GM19035 (cell line): ENCODE measurements at regions not wholly inside any gene's neighbourhood (a gene's known extent, or its start where the extent isn't known, plus 50 kb on each side); places are given as distances from the start of the nearest gene placed in this dataset.
"Not testable (repeated sequence)": the region's sequence is repeated elsewhere in the genome, so short reads cannot be mapped to it uniquely, and the experiment has no call there.

ENCODE experiments used
- ATAC-seq: cut with Tn5 transposase; IDR thresholded peaks from one replicate; pipeline ENCODE4 v1.9.1; 2021; ENCODE audit not compliant: unreplicated experiment

DNA sequence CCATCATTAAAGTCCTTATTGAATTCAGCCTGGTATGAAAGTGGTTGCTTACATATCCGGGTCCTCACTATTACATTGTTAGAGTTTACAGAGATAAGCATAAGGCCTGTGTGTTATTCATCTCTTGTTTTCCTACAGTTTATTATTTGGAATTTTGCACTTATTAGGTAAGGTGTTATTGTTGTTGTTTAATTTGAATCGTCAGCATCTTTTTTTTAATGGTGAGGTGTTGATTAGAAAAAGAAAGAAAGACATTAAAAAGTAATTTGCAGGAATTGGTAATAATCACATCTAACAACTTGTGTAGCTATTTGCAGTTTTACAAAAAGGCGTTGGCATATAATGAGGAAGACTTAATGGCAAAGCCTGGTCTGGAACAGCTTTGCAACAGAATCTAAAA is 158.6 kb downstream of the SAMD5 start:
- ATAC-seq, result no peak

DNA sequence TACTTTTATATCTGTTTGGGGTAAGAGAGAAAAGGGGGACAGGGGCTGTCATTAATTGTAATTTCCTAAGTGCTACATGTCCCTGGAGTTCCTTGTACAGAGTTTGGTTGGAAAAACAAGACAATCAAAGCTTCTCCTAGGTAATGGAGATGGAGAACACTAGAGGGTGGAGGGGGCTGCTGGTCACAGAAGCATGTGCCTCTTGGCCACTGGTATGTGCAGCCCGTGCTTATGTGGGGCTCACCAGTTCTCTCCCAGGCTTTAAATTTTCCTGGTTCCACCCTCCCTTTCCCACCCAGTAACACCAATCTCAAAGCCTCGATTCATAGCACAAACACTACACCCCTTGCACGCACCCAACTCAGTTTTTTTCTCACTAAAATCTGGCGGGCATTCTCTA is 165.6 kb downstream of the SAMD5 start:
- ATAC-seq, result no peak

DNA sequence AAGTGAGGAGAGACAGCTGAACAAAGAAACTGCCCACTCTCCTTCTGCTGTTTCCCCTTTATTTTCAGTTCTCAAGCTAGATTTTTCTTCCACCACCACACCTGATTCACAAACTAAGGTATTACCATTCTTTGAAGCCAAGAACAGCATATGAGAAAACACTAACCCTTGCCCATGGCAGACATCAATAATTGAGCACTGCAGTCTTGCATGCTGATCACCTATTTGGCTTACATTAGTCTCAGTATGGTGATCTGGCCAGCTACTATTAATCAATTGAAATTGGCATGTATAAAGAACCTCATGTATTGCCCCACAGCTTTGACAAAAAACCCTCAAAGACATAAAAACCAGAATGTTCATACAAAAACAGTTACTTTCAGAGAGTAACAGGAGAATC is 166.3 kb downstream of the SAMD5 start:
- no peak for ATAC-seq

DNA sequence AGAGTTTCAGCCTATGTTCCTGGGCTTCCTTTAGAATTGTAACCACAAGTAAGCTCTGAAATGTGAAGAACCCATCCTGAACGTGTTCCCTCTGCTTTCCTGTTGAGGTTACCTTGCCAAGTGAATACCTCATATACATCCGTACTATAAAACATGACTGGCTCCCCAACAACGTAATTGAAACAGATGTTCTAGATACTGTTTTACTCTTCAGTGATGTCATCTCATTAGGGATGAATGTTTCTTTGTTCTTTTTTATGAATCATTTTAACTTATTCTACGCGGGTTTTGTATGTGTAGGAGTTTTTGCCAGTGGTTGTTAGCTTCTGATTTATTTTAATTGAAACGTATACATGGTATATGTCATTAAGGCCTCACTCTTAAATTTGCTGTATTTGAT is 166.8 kb downstream of the SAMD5 start:
- no peak for ATAC-seq

DNA sequence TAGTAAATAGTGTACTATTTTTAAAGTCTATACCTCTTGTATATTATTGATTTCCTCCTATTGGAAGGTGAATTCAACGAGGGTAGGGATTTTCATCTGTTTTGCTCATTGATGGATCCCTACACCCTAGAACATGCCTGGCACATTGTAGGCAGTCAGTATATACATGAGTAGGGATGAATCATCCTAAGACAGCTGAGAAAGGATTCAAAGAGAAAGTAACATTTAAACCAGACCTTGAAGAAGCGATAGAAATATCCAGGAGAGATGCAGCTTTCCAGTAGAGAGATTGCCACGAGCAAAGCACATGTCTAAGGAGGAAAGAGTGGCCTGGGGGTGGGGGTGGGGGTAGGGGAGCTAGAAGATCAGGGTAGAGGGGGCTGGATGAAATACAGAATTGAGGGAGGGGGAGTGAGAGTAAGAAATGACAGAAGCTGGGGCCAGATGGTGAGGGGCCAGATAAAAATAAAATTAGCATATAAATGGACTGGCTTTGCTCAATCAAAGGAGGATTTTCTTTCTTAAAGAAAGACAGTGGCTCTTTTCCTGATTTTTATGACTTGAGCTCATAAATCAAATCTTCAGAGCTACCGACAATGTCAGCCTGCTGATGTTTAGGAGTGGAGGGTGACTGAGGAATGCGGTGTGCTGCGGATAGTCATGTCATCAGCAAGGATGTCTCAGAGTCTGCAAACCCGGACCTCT is 168.2 kb downstream of the SAMD5 start:
- no peak for ATAC-seq

DNA sequence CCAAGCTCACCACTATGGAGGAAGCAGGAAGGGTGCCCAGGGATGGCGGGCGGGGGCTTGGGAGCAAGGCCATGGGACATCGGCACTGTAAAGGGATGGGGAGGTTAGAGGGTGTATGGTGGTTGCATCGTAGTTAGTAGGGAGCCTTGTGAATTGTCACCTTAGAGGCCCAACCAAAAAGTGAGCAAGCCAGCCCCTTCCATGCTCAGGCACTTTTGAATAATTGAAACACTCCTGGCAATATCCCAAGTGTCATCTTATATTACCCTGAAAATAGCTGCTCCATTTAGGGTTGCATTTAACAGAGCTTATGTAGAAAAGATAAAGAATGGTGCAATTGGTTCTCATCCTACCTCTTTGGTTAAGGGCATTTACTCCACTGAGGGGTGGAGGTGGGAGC is 169.2 kb downstream of the SAMD5 start:
- ATAC-seq, result no peak

DNA sequence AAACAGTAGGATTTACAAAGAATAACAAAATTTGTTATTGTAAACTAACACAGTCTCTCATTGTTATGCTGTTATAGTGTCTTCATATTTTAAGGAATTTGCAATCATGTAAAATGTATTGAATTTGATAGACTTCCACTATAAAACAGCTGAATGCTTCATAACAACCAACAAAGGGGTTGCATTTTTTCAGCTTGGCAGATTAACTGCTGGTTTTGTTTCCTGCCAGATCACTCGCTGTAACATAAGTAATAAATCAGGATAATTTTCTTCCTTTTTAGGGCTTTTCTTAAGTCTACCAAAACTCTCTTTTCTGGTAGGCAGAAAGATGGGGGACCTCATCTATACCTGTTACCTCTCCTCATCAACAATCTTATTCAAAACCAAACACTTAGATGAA is 169.8 kb downstream of the SAMD5 start:
- ATAC-seq, result no peak

DNA sequence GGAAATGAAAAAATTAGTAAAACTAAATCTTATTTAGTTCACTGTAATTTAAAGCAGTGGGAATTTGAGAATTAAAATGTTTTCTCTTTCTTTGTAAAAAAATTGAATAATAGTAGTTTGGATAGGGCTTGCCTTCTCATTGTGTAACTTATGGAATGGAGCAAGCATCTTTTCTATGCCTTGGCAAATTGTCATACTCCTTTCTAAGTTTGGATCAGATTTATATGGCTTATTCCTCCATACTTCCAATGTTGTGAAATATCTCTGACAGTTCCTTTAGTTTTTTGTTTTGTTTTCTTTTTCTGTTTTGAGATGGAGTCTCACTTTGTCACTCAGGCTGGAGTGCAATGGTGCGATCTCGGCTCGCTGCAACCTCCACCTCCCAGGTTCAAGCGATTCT is 176.4 kb downstream of the SAMD5 start:
- no peak for ATAC-seq

DNA sequence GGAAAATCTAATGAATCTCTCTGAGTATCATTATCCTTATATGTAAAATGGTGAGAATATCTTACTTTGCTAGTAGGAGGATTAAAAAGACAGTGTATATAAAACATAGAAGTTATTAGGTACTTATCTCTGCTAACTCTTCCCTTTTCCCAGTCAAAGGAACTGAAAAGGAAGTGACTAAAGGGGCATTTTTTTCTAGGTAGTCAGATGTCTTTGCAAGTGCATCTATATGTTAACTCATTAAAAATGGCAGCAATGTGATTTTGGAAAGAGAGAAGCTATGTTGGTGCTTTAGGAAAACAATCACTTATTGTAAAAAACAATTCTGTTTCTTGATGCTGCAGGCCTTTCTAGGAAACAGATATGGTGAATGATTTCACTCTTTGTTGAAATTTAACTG is 180.9 kb downstream of the SAMD5 start:
- no peak for ATAC-seq

DNA sequence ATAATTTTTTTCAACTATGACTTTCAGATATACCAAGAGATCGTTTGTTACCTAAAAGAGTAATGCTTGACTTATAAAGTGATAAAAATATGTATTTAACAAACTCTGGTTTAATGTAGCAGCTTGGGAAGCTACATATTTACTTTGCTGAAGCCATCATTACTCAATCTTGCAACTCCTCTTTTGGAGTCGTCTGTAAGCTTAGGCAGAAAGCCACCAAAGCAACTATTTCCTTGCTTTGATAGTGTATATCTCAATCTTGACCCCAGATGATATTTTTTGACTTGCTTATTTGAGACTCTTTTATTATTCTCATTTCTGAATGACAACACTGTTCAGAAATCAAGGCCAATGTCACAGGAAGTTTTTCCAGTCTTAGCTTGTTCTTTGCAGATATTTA is 183.0 kb downstream of the SAMD5 start:
- no peak for ATAC-seq

DNA sequence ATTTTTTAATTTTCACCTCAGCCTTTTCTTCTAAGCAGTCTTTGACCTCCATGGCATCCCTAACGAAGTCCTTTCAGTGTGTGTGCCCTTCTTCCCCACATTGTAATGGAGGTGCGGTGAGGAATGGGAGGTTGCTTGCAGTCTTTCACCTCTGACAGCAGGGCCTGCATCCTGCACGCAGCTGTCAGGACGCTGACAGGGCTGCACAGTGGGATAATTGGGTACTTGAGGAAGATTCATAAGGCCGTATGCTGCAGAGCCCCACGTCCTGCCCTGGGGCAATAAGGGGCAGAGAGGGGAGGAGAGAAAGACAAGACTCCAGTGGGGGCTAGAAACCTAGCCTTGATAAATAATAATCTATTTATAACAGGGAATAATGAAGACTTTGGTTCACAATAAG is 184.7 kb downstream of the SAMD5 start:
- ATAC-seq, result no peak

DNA sequence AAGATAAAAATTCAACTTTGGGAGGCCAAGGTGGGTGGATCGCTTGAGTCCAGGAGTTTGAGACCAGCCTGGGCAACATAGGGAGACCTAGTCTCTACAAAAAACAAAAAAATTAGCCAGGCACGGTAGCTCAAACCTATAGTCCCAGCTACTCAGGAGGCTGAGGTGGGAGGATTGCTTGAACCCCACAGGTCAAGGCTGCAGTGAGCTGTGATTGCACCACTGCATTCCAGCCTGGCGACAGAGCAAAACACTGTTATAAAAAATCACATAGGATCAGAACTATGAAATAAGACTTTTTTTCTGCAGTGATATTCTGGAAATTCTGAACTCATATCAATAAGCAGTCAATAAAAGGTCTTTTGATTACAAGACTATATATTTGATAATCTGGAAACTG is 186.1 kb downstream of the SAMD5 start:
- ATAC-seq, result not testable (repeated sequence)

DNA sequence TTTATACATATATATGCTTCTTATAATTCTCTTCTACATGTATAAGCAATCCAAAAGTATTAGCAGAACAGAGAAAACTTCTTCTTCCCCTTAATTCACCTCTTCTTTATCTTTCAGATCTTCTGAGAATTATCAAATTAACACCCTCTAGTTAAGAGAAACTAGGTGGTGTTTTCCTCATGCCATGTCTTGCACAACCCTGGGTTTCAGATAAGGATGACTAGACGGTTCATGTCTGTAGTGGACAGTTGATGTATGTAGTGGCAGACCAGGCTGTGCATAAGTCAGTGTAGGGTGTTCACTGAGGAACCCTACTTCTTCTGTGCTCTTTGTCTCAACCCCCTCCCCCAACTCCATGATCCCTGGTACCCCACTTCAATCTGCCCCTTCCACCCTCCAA is 187.3 kb downstream of the SAMD5 start:
- ATAC-seq, result no peak

DNA sequence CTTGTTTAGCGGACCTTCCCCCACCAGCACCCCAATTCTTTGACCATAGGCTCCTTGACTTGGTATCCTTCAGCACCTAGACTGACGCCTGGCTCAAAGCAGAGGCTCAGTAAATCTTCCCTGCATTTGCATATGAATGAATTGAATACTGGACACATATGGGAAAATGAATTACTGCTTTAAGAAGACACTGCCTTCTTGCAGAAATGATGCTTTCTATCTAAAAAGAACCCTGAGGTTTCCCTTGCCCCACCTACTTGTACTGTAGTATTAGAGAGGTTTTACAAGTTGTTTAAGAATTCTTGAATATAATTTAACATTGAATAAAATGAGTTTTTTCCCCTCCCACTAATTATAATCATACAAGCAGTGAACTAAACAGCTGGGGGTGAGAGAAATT is 190.7 kb downstream of the SAMD5 start:
- ATAC-seq, result no peak

DNA sequence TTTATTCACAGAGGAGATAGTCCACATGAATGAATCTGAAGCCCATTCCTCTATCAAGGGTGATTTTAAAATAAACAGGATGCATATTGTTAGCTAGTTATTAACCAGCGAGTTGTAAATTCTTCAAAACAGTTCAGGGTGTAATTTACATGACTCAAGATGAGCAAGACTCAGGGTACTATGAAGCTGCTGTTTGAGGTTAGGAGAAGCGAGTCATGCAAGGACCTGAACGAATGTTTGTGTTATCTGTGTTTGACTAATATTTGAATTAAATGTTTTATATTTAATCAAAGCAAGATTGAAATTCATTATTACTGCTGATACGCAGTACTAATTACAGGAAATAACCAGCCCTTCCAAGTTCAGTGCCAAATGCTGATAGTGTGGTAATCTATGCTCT is 191.1 kb downstream of the SAMD5 start:
- no peak for ATAC-seq

DNA sequence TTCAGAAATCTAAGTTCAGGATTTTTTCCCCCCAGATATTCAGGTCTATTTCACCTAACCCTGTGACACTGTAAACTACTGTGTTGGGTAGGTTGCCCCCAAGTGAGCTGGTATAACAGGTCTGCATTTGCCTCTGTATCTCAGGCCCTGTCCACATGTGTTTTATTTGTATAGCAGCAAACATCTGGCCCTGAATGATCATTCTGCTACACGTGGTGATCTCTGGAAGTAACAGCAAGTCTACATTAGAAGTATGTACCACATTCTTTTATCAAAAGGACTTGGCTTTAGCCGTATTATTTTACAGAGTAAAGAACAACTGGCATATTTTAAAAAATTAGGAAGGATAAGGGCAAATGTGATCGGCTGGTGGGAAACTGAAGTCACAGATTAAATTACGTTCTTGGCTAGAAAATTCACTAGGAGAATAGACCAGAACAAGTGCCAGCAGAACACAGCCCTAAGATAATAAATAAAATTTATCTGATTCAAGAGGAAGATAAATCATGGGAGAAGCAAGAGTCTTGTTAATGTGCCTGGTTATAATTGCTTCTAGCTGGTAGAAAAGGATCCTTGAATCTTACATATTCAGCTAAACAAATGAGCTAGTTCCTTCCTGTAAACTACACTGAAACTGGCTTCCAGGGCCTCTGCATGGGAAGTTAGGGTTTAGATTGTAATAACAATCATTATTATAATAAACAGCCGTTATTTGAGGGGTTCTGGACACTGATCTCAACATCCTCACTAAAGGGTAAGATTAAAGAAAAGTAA is 192.1 kb downstream of the SAMD5 start:
- ATAC-seq, result no peak

DNA sequence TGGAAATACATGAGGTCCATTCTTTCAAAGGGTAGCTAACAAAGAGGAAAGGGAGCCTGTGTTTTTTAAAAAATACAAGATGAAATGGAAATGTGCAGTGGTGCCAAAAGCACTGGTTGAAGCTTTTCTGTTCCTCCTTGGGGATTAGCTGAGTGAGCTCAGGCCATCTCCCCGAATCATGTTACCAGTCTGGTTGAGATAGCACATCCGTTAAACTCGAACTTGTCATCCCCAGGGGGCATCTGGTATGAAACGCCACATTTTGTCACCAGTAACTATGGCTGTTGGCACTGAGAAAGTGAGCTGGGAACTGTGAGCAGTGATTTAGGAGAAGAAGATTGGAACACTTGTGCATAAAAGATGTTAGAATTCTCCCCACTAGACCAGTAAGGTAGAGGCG is 196.2 kb downstream of the SAMD5 start:
- ATAC-seq, result no peak

DNA sequence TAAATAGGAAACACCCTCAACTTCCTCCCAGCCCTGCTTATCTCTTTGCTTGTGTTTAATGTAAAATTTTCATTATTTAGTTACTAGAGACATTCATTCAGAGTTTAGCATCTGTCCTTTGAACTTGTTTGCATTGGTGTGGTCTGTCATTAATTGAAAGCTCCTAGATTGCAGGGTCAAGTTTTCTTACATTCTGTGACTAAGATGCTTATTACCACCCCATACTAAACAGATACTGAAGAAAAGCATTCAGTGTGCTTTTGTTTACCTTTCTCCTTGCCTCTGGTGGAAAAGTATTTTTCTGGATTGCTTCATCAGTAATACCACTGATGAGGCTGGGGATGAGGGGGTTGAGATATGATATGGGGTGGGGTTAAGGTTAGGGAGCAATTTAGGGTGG is 199.0 kb downstream of the SAMD5 start:
- no peak for ATAC-seq

DNA sequence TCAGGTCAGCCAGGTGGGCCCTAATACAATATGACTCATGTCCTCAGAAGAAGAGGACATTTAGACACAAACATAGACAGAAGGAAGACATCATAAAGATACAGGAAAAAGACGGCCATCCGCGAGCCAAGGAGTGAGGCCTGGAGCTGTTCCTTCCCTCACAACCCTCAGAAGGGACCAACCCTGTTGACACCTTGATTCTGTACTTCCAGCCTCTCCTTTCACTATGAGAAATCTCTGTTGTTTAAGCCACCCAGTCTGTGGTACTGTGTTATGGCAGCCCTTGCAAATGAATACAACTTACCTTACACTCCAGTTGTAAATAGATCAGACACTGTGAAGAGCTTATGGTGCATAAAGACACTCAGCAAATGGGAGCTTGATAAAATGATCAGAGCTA is 199.7 kb downstream of the SAMD5 start:
- ATAC-seq, result no peak

DNA sequence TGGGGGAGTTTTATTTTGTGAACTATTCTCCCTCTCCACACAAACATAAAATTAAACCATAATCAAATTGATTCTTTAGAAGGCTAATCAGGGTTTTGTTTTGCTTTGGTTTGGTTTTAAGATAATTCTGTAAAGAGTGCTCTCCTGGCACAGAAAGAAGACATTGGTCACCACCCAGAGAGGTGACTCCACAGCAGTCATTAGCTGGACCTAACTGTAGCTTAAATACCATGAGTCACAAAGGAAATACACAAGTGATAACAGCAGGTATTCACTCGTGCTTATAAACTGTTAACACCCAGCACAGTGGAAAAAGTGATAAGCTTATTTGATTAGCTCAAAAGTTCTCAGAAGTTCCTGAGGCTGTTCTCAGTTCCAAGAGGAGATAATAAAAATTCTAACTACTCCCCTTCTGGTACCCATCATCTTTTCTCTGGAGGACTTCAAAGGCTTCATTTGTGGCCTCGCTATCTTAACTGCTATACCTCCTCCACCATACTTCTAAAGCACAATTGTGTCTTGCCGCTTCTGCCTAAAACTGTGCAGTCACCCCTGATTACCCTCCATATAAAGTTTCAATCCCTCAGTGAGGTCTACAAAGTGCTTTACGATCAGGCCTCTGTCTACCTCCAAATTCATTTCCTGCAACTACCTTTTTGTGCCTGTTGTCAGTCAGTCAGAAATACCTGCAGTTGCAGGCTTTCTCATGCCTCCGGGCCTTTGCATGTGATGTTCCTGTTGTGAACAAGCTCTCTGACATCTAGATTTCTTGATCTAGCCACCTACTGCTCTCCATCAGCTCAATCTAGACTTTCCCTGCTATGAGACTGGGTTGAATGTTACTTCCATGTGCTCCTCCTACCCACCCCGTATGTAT is 201.1 kb downstream of the SAMD5 start:
- ATAC-seq, result no peak

DNA sequence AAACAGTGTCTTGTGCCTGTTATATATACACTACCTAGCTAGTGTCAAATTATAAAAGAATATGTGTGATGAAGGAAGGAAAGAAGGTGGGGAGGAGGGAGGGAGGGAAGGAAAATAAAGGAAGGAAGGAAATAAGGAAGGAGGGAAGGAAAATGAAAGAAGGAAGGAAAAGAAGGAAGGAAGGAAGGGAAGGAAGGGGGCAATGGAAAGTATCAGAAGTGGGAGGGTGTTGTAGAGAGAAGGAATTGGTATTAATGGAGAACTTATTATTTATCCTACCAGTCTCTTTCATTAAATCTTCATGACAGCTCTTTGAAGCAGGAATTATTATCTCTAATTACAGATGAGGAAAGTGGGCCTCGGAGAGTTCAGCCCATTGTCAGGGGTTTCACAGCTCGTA is 202.4 kb downstream of the SAMD5 start:
- no peak for ATAC-seq

DNA sequence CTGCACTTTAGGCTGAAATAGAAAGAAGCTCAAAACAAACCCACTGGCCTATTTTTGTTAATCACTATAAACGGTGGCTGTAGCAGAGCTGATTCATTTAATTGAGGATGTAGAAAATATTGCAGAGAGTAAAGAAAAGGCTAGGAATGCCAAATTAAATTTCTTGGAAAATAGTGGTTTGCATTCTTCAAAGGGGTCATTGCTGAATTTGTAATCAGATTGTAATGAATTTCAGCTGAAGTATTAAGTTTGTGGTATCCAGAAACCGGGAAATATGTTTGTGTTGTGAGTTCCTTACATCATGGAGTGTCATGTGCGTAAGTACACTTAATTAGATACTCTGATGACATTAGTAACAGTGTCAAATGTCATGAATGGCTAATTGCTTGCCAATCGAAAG is 203.0 kb downstream of the SAMD5 start:
- ATAC-seq, result no peak
